ENCODE measurements at regions not wholly inside any gene's neighbourhood (a gene's known extent, or its start where the extent isn't known, plus 50 kb on each side); places are given as distances from the start of the nearest gene placed in this dataset.

- intact Hi-C loops (cut with DNase I) = no loop called here
- Histone ChIP-seq H3K9me3 (no peaks in the 10 kb centered on the region), H3K4me1 (no peaks in the 10 kb centered on the region), H3K27me3 (no peaks in the 10 kb centered on the region), H3K36me3 (no peaks in the 10 kb centered on the region), H3K27ac (no peak overlapping the region), H3K4me3 (no peak overlapping the region)
- TF ChIP-seq CTCF (IDR thresholded peaks at IDR 0.05) (no peak), POLR2A (IDR thresholded peaks at IDR 0.05) (no peak)
- ATAC-seq (no peak), DNase-seq (no peak)
- 81 to 86% (median 82%) methylated on average over 3 of the region's 3 CpGs for WGBS, 4 donors
Observed at GRCh38 chr16:63921737-63922295, 1200.0 kb downstream of the CDH11 start.

- DNase-seq = no peak
- TF ChIP-seq POLR2A (IDR thresholded peaks at IDR 0.05) (no peak), CTCF (IDR thresholded peaks at IDR 0.05) (no peak)
- Histone ChIP-seq H3K4me1 (no peaks in the 10 kb centered on the region), H3K4me3 (no peak overlapping the region), H3K9me3 (no peaks in the 10 kb centered on the region), H3K27ac (no peak overlapping the region), H3K36me3 (no peaks in the 10 kb centered on the region), H3K27me3 (no peaks in the 10 kb centered on the region)
- intact Hi-C loops (cut with DNase I) = no loop called here
- ATAC-seq = no peak
- 84 to 88% (median 87%) methylated on average over 1 of the region's 1 CpG for WGBS, 4 donors
Observed at GRCh38 chr16:63913290-63913689, 1208.6 kb downstream of the CDH11 start.

- no peak for TF ChIP-seq POLR2A (IDR thresholded peaks at IDR 0.05)
- TF ChIP-seq CTCF (IDR thresholded peaks at IDR 0.05) = no peak
Observed at GRCh38 chr16:63907251-63907650, 1214.6 kb downstream of the CDH11 start.

GRCh38 chr16:63904930-63905329 lies 1216.9 kb downstream of the CDH11 start:
- Histone ChIP-seq H3K27me3 (no peaks in the 10 kb centered on the region), H3K9me3 (no peaks in the 10 kb centered on the region), H3K36me3 (no peaks in the 10 kb centered on the region), H3K4me1 (no peaks in the 10 kb centered on the region), H3K4me3 (no peak overlapping the region), H3K27ac (no peak overlapping the region)
- no peak for DNase-seq
- intact Hi-C loops (cut with DNase I) = no loop called here
- ATAC-seq = no peak
- whole genome bisulfite sequencing, 4 donors = 40 to 88% (median 77%) methylated on average over 1 to 2 of the region's 2 CpGs
- TF ChIP-seq POLR2A (IDR thresholded peaks at IDR 0.05) (no peak), CTCF (IDR thresholded peaks at IDR 0.05) (no peak)

More at GRCh38 chr16:63907251-63907650, 1214.6 kb downstream of the CDH11 start:
- H3K36me3 ChIP-seq = no peaks in the 10 kb centered on the region
- DNase-seq = no peak
- H3K27me3 ChIP-seq = no peaks in the 10 kb centered on the region
- H3K27ac ChIP-seq = no peak overlapping the region
- intact Hi-C loops (cut with DNase I) = no loop called here
- H3K4me3 ChIP-seq = no peak overlapping the region
- no peaks in the 10 kb centered on the region for H3K9me3 ChIP-seq
- 77 to 90% (median 82%) methylated on average over 2 of the region's 2 CpGs for WGBS, 4 donors
- no peaks in the 10 kb centered on the region for H3K4me1 ChIP-seq
- ATAC-seq = no peak
